Superior temporal gyrus (tissue), 1 donor: ENCODE measurements at regions not wholly inside any gene's neighbourhood (a gene's known extent, or its start where the extent isn't known, plus 50 kb on each side); places are given as distances from the start of the nearest gene placed in this dataset.
A peak's percentile ranks its signal among the peaks of the same experiment; 100 is the strongest.

Experiments used
- DNase-seq: peaks from one replicate; pipeline ENCODE4 v3.0.0-alpha.2; 2016; ENCODE audit errors: extremely low spot score

- DNase-seq, result no peak
Measured at GRCh38 chr7:17651341-17651740, 289.0 kb downstream of the SNX13 start.

GRCh38 chr7:17651863-17652385 is 288.4 kb downstream of the SNX13 start:
- peak; percentile 56 for DNase-seq

DNA sequence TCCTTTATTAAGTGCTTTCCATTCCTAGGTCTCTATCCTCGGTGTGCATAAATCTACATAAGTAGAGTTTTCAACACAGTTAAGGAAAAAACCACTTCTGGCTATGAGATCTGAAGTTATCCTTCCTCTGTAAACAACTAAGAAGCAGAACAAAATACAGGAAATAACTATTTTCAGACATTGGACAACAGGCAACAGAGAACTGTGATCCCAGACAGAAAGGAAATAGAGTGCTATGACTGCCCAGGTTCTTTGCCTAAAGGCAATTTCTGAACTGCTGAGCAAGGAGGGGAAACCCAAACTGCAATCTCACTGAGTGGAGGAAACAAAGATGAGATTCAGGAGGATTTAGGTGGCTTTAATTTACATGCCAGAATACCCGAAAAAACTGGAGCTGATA is 285.4 kb downstream of the SNX13 start:
- no peak for DNase-seq

DNA sequence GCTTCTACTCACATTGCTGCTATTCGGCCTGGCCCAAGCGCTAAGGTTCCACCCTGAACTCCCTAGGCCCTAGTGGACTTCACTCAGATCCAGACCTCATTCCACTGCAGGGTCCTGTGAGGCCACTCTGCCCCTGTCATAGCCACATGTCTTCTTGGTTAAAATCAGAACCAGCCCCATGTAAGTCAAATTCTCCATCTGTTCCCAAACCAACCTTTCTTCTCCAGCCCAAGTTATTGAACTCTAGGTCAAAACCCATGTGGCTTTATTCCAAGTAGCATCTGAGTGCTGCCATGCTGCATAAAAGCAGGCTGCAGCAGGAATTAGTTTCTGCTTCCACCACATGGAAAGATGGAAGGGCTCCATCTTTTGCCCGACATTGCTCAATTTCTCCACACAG is 281.2 kb downstream of the SNX13 start:
- no peak for DNase-seq

- no peak for DNase-seq
Measured at GRCh38 chr7:17660116-17660515, 280.2 kb downstream of the SNX13 start.

DNA sequence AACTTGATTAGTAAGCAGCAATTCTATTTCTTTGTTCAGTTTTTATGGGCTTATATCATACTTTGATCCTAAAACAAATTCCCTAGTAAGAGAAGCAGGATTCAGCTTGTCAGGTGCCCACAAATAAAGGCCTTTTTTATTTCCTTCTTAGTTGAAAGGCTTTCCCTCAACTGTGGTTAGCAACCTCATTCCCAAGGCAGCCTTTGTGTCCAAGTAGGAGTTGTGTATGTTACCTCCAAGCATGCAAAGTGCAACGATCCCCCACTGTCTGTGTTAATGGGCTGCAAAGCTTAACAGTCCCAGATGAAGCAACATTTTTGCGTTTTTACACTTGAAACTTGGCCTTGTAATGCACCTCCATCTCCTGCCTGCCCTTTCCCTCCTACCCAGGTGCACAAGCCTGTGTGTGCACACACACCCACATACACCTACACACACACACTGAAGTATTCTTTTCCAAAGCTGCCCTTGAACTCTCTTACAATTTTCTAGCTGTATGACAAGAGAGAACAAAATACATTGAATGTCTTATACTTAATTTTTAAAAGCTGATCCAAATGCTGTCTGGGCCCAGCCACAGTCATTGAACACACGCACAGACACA is 278.2 kb downstream of the SNX13 start:
- DNase-seq, result no peak

GRCh38 chr7:17663061-17663675 is 277.1 kb downstream of the SNX13 start:
- DNase-seq, result no peak

DNA sequence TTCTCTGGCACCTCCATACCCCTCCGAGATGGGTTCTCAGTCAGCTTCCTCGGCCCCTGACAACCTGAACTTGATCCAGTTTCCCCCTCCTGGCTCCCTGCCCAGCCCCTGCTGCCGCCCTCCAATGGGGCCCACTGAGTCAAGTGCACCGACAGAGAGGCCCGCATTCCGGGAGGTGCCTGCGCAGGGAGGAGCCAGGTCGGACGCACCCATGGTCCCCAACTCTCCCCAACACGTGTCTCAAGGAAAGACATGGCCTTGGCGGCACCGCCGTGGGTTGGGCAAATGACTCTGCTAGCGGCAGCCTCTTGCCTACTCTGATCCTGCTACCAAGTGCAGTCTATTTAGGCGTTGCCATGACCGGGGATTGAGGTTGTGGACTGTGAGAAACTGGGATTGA is 275.3 kb downstream of the SNX13 start:
- DNase-seq, result no peak

- no peak for DNase-seq
Measured at GRCh38 chr7:17668122-17668521, 272.2 kb downstream of the SNX13 start.

GRCh38 chr7:17669204-17669603 is 271.1 kb downstream of the SNX13 start:
- no peak for DNase-seq

- DNase-seq, result no peak
Measured at GRCh38 chr7:17671956-17672355, 268.3 kb downstream of the SNX13 start.

DNA sequence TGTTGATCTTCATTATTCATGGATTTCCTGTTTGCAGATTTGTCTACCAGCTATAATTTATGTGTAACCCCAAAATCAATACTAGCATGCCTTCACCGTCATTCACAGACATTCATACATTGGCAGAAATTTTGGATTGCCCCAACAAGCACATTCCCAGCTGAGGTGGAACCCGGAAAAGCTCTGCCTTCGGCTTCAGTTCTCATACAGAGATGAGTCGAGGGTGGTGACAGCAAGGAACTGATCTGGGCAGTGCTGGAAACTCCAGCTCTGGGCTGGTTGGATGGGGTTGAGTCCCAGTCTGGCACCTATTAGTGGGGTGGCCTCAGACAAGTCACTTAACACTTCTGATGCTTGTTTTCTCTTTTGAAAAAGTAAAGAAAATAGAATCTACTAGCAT is 267.5 kb downstream of the SNX13 start:
- DNase-seq, result no peak

GRCh38 chr7:17674166-17674942 is 265.9 kb downstream of the SNX13 start:
- no peak for DNase-seq

- DNase-seq, result no peak
Measured at GRCh38 chr7:17674943-17675608, 265.2 kb downstream of the SNX13 start.

- DNase-seq, result no peak
Measured at GRCh38 chr7:17677408-17677807, 262.9 kb downstream of the SNX13 start.

- DNase-seq, result no peak
Measured at GRCh38 chr7:17678896-17679295, 261.4 kb downstream of the SNX13 start.

- DNase-seq, result no peak
Measured at GRCh38 chr7:17679458-17679857, 260.8 kb downstream of the SNX13 start.

- DNase-seq, result peak; percentile 34
Measured at GRCh38 chr7:17680026-17680425, 260.3 kb downstream of the SNX13 start.

GRCh38 chr7:17680943-17681351 is 259.3 kb downstream of the SNX13 start:
- peak; percentile 89 for DNase-seq

DNA sequence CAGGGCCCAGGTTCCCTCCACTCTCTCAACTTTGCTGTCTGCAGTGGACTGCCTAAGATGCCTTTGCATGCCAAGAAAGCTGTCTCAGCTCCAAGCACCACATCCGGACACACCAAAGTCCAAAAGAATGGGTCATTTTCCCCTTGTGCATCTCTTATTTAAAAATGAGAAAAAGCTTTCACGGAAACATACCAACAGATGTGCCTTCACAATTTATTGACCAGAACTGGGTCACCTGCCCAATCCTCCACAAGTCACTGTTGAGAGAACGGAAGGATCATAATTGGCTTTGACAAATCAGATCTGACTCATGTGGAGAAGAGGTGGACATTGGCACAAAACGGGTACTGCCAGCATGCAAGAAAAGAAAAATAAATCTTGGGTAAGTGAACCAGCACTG is 258.3 kb downstream of the SNX13 start:
- peak; percentile 27 for DNase-seq

DNA sequence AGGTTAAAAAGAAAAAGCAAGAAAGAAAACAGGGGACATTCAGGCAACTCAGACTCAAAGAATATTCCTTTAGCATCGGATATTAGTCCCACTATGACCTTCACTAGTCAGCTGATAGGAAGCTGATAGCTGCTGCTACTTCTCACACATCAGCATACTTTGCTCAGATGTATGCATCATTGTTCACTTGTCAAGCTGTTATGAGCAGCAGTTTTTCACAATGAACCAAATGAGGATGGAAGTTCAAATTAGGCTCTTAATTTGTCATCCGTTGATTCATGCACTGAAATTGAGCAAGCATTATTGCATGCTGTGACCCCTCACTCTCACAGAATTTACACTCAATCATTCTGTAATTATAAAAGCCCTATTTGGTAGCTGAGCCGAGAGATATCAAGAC is 257.7 kb downstream of the SNX13 start:
- no peak for DNase-seq

GRCh38 chr7:17685141-17685540 is 255.2 kb downstream of the SNX13 start:
- no peak for DNase-seq
